Pancreas (tissue), 10 donors: ENCODE measurements at regions not wholly inside any gene's neighbourhood (a gene's known extent, or its start where the extent isn't known, plus 50 kb on each side); places are given as distances from the start of the nearest gene placed in this dataset.
"Not testable (repeated sequence)": the region's sequence is repeated elsewhere in the genome, so short reads cannot be mapped to it uniquely, and the experiment has no call there.

ENCODE experiments used
- ATAC-seq, 4 donors: fragments of 200-7000 bp; cut with Tn5 transposase; one replicate each; pipeline versions ENCODE4 v1.8.0 to v1.9.1; 2020; ENCODE audit warnings: mild to moderate bottlenecking in 4 of 4, moderate library complexity in 4 of 4
- DNase-seq, 6 donors: peaks; one replicate each; pipeline ENCODE4 v3.0.0-alpha.2; 2020
- FAIRE-seq: peaks from 2 replicates; lab custom pipeline; 2012; peaks lifted over from hg19 to GRCh38; lab: Jason Lieb, UNC
- H3K27ac ChIP-seq, 4 donors: fragments of 200-600 bp; sonication (generic); 1 replicate in 3 of 4; 2 replicates in 1 of 4; pipeline versions ENCODE4 v1.5.0 to v1.8.0; 2020
- H3K27me3 ChIP-seq, 4 donors: fragments of 200-600 bp; one replicate each; pipeline ENCODE4 v1.8.0; 2021
- H3K36me3 ChIP-seq, 3 donors: fragments of 200-600 bp; sonication (generic) in 1 of 3; one replicate each; pipeline versions ENCODE4 v1.5.0 to v1.8.0; 2020 to 2021
- H3K4me1 ChIP-seq, 3 donors: fragments of 200-600 bp; one replicate each; pipeline ENCODE4 v1.8.0; 2021
- H3K4me3 ChIP-seq, 4 donors: fragments of 200-600 bp; sonication (generic) in 2 of 4; one replicate each; pipeline versions ENCODE4 v1.5.0 to v1.8.0; 2020 to 2021
- H3K9me3 ChIP-seq, 4 donors: fragments of 200-600 bp; one replicate each; pipeline ENCODE4 v1.8.0; 2021
- CTCF ChIP-seq, 4 donors: fragments of 200-600 bp; sonication (generic) in 3 of 4; IDR thresholded peaks; one replicate each; pipeline versions ENCODE4 v1.5.0 to v1.8.0; 2021; ENCODE audit warnings: antibody characterized with exemption in 4 of 4
- WGBS, 2 donors: extraction: QIAGEN DNeasy Blood & Tissue Kit; methylation state at CpG; one replicate each; pipeline ENCODE4 v1.1.7; 2013; 5-methylcytosine and 5-hydroxymethylcytosine counted together
- intact Hi-C, 3 donors: fragments of 100-400 bp; cut with DNase I; formaldehyde crosslinking; loops; one replicate each; pipeline versions ENCODE4 v1.11.1 to v1.14.2; 2022
- donor health status: healthy with polysubstance abuse.
- donor health status: DM: no; HTN: no; CAD: no; lungs with moderate emphysema.
- donor health status: DM: no; HTN: no; CAD: no.
- donor health status: control.
- donor health status: control.
- donor health status: Bipolar disorder and iron deficiency.
- donor health status: DM: yes; HTN: yes; CAD: no.
- donor health status: DM: no; HTN: no; CAD: no.
- donor health status: DM: no; HTN: no; CAD: no.
- donor health status: DM: yes; HTN: yes; CAD: no.

- no peak for FAIRE-seq
- H3K4me1 ChIP-seq, result no peaks in the 10 kb centered on the region
- intact Hi-C loops, result no loop called here
Observed at GRCh38 chr2:175806125-175806490, 196.0 kb downstream of the LNPK start.

GRCh38 chr2:175805442-175806124 lies 196.5 kb downstream of the LNPK start:
- 58 to 59% methylated on average over 5 of the region's 5 CpGs for WGBS, 2 donors
- no peaks in the 10 kb centered on the region for H3K36me3 ChIP-seq
- no peaks in the 10 kb centered on the region for H3K9me3 ChIP-seq
- no peak for DNase-seq
- H3K27ac ChIP-seq, result no peak overlapping the region
- H3K4me1 ChIP-seq, result no peaks in the 10 kb centered on the region
- no peak overlapping the region for H3K4me3 ChIP-seq
- TF ChIP-seq CTCF (IDR thresholded peaks at IDR 0.05), result no peak
- ATAC-seq, result no peak
- no peaks in the 10 kb centered on the region for H3K27me3 ChIP-seq
- no peak for FAIRE-seq
- intact Hi-C loops, result no loop called here

More at GRCh38 chr2:175806125-175806490, 196.0 kb downstream of the LNPK start:
- TF ChIP-seq CTCF (IDR thresholded peaks at IDR 0.05), result no peak
- Histone ChIP-seq H3K27ac (no peak overlapping the region), H3K36me3 (no peaks in the 10 kb centered on the region), H3K9me3 (no peaks in the 10 kb centered on the region), H3K27me3 (no peaks in the 10 kb centered on the region), H3K4me3 (no peak overlapping the region)
- ATAC-seq (no peak), DNase-seq (no peak)
- WGBS, 2 donors, result 44 to 48% methylated on average over 5 of the region's 5 CpGs

- intact Hi-C loops, result no loop called here
- H3K36me3 ChIP-seq, result no peaks in the 10 kb centered on the region
- no peak for DNase-seq
- TF ChIP-seq CTCF (IDR thresholded peaks at IDR 0.05), result no peak
- FAIRE-seq, result no peak
- WGBS, 2 donors, result 58 to 68% methylated on average over 5 of the region's 5 CpGs
- no peak for ATAC-seq
- H3K27ac ChIP-seq, result no peak overlapping the region
- no peaks in the 10 kb centered on the region for H3K27me3 ChIP-seq
- H3K9me3 ChIP-seq, result no peaks in the 10 kb centered on the region
- no peak overlapping the region for H3K4me3 ChIP-seq
- H3K4me1 ChIP-seq, result no peaks in the 10 kb centered on the region
Observed at GRCh38 chr2:175804122-175804521, 197.9 kb downstream of the LNPK start.

- H3K4me3 ChIP-seq, FAIRE-seq, H3K4me1 ChIP-seq, H3K9me3 ChIP-seq, H3K27me3 ChIP-seq, intact Hi-C loops, DNase-seq, H3K36me3 ChIP-seq, ATAC-seq, H3K27ac ChIP-seq: not testable (repeated sequence)
- WGBS, 2 donors, result 73 to 81% methylated on average over 2 of the region's 2 CpGs
Observed at GRCh38 chr2:175796422-175796821, 205.6 kb downstream of the LNPK start.

- Histone ChIP-seq H3K4me1 (no peaks in the 10 kb centered on the region), H3K36me3 (no peaks in the 10 kb centered on the region), H3K4me3 (no peak overlapping the region), H3K27ac (no peak overlapping the region), H3K9me3 (no peaks in the 10 kb centered on the region), H3K27me3 (no peaks in the 10 kb centered on the region)
- ATAC-seq (no peak), FAIRE-seq (no peak), DNase-seq (no peak)
- intact Hi-C loops, result no loop called here
- no peak for TF ChIP-seq CTCF (IDR thresholded peaks at IDR 0.05)
- 59 to 72% methylated on average over 3 of the region's 3 CpGs for WGBS, 2 donors
Observed at GRCh38 chr2:175793648-175794047, 208.4 kb downstream of the LNPK start.
